GM18511 (cell line): ENCODE measurements at regions not wholly inside any gene's neighbourhood (a gene's known extent, or its start where the extent isn't known, plus 50 kb on each side); places are given as distances from the start of the nearest gene placed in this dataset.
"Not testable (repeated sequence)": the region's sequence is repeated elsewhere in the genome, so short reads cannot be mapped to it uniquely, and the experiment has no call there.

Experiments
- ATAC-seq: cut with Tn5 transposase; IDR thresholded peaks from one replicate; pipeline ENCODE4 v1.9.1; 2021; ENCODE audit warnings: mild to moderate bottlenecking, moderate library complexity; ENCODE audit not compliant: unreplicated experiment

DNA sequence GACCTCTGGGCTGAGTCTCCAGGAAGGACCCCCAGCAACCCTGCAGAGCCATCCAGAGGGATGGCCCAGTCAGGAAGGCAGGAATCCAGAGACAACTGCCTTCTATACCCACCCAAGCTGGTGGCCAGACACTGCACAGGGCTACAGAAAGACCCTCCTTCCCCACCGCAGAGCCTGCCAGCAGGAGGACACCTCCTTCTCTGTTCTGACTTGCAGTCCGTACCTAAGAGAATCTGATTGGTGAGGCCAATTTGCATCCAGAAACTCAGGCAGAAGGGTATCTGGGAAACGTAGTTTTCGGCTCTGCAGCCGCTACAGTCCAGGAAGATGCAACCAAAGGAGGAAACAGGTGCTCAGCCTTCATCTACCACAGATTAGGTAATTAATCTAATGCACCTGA is 155.4 kb upstream of the FRG1 start:
- ATAC-seq: no peak

- no peak for ATAC-seq
Measured at GRCh38 chr4:189786447-189786846, 154.2 kb upstream of the FRG1 start.

DNA sequence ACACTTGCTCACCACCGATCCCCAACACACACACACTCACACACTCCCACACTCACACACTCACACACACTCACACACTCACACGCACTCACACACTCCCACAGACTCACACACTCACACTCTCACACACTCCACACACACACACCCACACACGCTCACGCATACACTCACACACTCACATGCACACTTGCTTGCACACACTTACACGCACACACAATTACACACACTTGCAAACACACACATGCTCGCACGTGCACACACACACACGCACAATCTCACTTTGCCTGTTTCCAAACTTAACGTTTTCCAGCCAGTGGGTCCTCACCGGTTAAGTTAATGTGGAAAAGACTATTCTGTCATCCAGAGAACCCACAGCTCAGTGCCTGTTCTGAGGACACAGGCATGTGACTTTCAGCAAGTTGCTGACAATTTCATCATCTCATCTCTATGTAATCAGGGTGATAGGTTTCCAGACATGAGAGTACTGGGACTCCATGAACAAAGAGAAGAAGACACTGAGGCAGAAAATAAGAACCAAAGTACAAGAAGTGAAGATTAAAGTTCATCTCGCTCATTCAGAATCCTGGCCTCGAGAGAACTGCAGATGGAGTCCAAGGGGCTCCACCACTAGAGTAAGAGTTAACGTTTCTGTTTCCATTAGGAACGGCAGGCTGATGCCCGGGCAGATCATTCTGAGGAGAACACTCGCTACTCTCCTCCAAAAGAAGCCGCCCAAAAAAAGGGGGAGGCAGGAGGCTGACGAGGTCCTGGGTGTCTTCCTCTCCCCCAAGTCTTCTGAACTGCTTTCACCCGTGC is 153.2 kb upstream of the FRG1 start:
- no peak for ATAC-seq

DNA sequence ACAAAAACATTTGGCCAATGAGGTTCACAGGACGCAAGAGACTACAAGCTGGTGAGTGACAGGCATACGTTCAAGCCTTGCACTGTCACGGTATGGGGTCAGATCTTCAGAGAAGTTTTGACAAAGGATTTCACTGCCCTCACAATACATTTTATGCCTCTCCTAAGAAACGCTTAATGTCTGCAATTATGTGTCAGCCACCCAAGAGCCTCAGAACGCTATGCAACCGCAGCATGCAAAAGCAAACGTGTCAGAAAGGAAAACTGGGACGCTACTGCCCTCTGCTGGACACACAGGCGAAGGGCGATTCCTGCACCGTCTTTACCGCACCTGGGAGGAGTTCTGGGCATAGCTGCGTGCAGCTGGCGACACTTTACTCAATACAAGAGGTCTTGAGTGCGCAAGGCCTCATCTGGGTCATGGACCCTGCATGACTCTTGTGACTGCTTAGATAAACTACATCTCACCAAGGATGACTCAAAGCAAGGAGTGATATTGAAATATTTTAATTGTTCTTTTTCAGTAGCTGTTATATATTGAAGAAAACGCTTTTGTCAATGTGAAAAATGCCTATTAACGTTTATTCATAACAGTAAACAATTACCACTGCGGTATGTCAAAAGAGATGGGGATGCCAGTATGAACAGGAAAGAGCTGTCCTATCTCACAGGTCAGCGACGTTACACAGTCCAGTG is 147.6 kb upstream of the FRG1 start:
- peak; percentile 98 for ATAC-seq

- ATAC-seq: no peak
Measured at GRCh38 chr4:189800545-189801088, 140.1 kb upstream of the FRG1 start.

DNA sequence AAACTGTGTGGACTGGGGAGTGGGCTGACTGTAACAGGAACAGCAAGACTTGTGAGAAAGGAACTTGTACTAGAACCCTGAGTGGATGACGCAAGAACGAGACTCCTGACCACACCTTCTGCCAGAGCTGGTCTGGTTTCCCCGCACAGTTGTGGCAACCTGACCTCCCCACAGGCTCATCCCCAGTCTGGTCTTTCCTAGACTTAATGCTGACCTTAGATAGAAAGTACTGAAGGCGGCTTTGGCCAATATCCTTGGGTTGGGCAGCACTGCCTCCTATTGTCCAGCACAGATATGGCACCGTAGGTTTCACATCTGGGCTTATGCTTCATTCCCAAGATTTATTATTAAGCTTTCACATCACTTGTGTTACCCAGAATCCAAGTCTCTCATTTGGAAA is 137.8 kb upstream of the FRG1 start:
- peak; percentile 64 for ATAC-seq

DNA sequence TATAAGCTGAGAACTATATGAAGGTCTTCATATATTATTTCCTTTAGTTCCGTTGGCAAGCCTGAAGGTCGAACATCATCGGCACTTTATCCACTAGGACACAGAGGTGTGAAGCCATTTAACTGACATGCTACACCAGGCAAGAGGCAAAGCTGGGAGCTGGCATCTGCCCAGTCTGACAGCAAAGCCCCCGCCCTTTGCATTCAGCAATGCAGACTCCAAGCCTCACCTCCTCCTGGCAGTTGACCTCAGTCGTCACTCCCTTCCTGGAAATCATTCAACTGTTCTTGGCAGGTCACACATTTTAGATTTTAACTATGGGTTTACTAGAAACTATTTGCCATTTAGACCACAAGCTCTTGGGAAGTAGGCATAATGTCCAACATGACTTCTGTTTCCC is 135.8 kb upstream of the FRG1 start:
- no peak for ATAC-seq

DNA sequence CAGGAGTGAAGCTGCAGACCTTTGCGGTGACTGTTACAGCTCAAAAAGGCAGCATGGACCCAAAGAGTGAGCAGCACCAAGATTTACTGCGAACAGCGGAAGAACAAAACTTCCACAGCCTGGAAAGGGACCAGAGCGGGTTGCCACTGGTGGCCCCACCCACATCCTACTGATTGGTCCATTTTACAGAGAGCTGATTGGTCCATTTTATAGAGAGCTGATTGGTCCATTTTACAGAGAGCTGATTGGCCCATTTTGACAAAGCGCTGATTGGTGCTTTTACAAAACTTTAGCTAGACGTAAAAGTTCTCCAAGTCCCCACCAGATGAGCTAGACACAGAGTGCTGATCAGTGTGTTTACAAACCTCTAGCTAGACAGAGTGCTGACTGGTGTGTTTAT is 134.2 kb upstream of the FRG1 start:
- ATAC-seq: no peak

DNA sequence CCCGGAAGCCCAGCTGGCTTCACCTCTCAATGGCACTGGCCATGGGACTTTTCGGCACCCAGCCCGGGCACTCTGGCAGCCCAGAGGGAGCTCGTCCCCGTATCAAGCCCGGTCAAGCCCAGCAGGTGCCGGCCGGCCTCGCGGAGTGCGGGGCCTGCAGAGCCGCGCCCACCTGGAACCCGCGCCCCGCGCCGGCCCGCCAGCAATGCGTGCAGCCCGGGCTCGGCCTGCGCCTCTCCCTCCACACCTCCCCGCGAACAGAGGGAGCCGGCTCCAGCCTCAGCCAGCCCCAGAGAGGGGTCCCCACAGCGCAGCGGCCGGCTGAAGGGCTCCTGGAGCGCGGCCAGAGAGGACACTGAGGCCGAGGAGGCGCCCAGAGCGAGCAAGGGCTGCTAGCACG is 133.6 kb upstream of the FRG1 start:
- ATAC-seq: no peak

- ATAC-seq: no peak
Measured at GRCh38 chr4:189809241-189809735, 131.4 kb upstream of the FRG1 start.

DNA sequence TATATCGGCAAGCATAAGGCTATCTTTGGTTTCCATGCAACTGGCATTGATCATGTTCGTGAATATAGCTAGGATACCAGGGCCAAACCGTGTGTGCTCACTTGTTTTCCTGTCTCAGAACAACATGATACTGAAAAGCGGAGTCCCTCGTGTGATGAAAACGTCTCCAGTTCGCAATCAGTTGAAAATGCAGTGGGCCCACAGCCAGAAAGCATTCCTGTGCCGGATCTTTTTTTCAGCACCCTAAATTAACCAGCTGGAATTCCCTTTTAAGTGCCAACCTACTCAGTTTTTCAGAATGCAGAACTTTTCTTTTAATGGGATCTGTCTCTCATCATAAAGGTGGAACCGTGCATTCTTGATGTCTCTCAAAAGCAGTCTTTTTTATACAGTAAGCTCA is 130.8 kb upstream of the FRG1 start:
- ATAC-seq: no peak

GRCh38 chr4:189810318-189811181 is 130.1 kb upstream of the FRG1 start:
- ATAC-seq: not testable (repeated sequence)

DNA sequence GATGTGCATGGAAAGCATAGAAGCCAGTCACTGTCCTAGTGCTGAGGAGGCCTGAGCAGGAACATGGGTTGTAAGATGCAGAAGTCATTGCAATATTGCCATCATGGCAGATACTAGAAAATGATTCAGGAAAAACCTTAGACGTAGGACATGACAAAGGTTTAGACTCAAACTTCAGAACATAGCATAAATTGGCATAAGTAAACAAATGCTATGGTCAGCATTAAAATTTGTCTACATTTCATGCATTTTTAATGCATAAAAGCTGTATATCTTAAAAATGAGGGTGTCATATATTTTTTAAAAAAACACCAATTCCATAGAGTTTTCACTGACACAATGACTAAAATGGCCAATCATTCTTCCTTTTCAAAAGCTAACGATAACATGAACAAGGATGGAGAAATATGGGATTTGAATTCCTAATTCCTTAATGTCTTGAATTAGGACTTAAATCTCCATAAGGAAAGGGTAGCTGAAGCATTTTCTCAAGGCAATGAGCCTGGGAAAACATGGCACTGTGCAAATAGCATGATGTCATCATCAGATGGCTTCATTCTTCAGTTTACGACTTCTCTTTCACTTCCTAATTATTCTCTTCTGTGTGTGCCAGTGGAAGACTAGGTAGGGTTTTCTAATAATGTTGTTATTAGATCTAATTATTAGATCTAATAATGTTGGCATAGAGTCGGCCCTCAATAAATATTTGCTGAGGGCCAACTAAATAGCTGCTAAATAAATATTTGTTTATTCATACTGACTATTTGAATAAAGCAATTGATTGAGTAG is 125.1 kb upstream of the FRG1 start:
- ATAC-seq: no peak

- no peak for ATAC-seq
Measured at GRCh38 chr4:189822326-189822725, 118.3 kb upstream of the FRG1 start.

DNA sequence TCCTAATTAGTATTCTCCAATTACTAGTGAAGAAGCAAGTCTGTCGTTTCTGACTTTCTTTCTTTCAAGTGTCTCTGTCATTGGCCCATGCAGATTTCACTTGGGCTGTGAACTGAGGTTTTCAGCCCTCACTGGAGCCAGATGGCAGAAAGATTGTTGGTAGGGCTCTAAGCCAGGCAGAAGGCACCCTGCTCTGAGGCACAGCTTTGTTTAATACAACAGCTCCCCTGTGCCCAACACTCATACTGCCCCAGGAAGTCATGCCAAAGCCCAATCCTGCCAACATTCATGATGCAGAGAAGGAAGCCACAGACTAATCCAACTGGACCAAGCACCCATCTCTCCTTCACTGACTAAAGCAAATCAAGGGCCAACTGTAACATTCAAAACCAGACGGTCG is 117.1 kb upstream of the FRG1 start:
- no peak for ATAC-seq

- no peak for ATAC-seq
Measured at GRCh38 chr4:189825466-189825865, 115.2 kb upstream of the FRG1 start.

- ATAC-seq: no peak
Measured at GRCh38 chr4:189826657-189827056, 114.0 kb upstream of the FRG1 start.

GRCh38 chr4:189828081-189828697 is 112.5 kb upstream of the FRG1 start:
- no peak for ATAC-seq

DNA sequence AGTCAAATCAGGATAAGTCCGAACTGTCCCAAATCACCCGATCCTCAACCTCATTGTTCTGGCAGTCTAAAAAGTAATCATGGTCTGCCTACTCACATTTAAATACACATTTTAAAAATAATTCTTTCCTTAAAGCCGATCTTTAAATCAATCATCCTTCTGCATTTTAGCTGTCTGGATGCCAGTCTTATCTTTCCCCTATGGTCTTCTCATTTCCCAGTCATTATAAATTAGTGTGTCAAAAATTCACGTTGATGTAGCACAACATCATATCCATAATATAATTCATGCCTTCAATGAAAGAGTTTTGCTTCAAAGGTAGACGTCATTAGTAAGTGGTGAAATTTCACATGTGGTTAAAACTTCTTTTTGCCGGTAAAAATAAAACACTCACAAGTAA is 108.1 kb upstream of the FRG1 start:
- ATAC-seq: no peak

- no peak for ATAC-seq
Measured at GRCh38 chr4:189834616-189835015, 106.1 kb upstream of the FRG1 start.
